ENCODE measurements at regions not wholly inside any gene's neighbourhood (a gene's known extent, or its start where the extent isn't known, plus 50 kb on each side); places are given as distances from the start of the nearest gene placed in this dataset.

- H3K4me3 ChIP-seq (ENCODE audit: control insufficient read depth in 2 of 3, extremely low read depth in 1 of 3, insufficient read depth in 2 of 3, low read depth in 1 of 3, low read length in 3 of 3): no peak overlapping the region
- FAIRE-seq (no peak), DNase-seq (ENCODE audit: low read depth, low spot score) (no peak)
- H3K9me1 ChIP-seq (ENCODE audit: control insufficient read depth, extremely low read depth, insufficient read depth, low read length): no peaks in the 10 kb centered on the region
- H3K79me2 ChIP-seq (ENCODE audit: control insufficient read depth, insufficient read depth, low read length): no peaks in the 10 kb centered on the region
- no peak overlapping the region for H3K4me2 ChIP-seq (ENCODE audit: control insufficient read depth, extremely low read depth, insufficient read depth, low read depth, low read length)
- TF ChIP-seq EZH2 (IDR thresholded peaks at IDR 0.05; ENCODE audit: low read length) (no peak), CTCF (optimal IDR thresholded peaks at IDR 0.05 in 1 of 3, IDR thresholded peaks at IDR 0.05 in 1 of 3, conservative IDR thresholded peaks at IDR 0.05 in 1 of 3; ENCODE audit: extremely low read depth in 1 of 3, insufficient read depth in 2 of 3, low read length in 3 of 3) (peak in 1 of 3 experiments; percentile 6)
- H3K9ac ChIP-seq (ENCODE audit: control insufficient read depth, extremely low read depth, insufficient read depth, low read length): no peak overlapping the region
- H3K36me3 ChIP-seq (ENCODE audit: control insufficient read depth in 2 of 2, extremely low read depth in 1 of 2, insufficient read depth in 2 of 2, low read length in 2 of 2): no peaks in the 10 kb centered on the region
- H2AFZ ChIP-seq (ENCODE audit: control insufficient read depth, low read length): no peak overlapping the region
- H3K27me3 ChIP-seq (ENCODE audit: control insufficient read depth, extremely low read depth, insufficient read depth, low read length): no peaks in the 10 kb centered on the region
- no peaks in the 10 kb centered on the region for H4K20me1 ChIP-seq (ENCODE audit: control insufficient read depth, extremely low read depth, insufficient read depth, low read length)
- peaks cover 10% of the 10 kb centered on the region for H3K9me3 ChIP-seq (ENCODE audit: control insufficient read depth, low read depth, low read length)
- H3K4me1 ChIP-seq (ENCODE audit: control insufficient read depth, extremely low read depth, insufficient read depth, low read length): no peaks in the 10 kb centered on the region
- dilution Hi-C loops (cut with MboI; ENCODE audit: extremely low pct_ligation_motif_present, low sequenced_read_pairs): no loop called here
- H3K27ac ChIP-seq (ENCODE audit: control insufficient read depth, insufficient read depth, low read length): no peak overlapping the region
Observed at GRCh38 chr16:5502467-5502869, 404.9 kb upstream of the EEF2KMT start.

- Histone ChIP-seq H3K4me3 (ENCODE audit: control insufficient read depth in 2 of 3, extremely low read depth in 1 of 3, insufficient read depth in 2 of 3, low read depth in 1 of 3, low read length in 3 of 3) (no peak overlapping the region), H3K27me3 (ENCODE audit: control insufficient read depth, extremely low read depth, insufficient read depth, low read length) (no peaks in the 10 kb centered on the region), H3K4me2 (ENCODE audit: control insufficient read depth, extremely low read depth, insufficient read depth, low read depth, low read length) (no peak overlapping the region), H4K20me1 (ENCODE audit: control insufficient read depth, extremely low read depth, insufficient read depth, low read length) (no peaks in the 10 kb centered on the region), H3K27ac (ENCODE audit: control insufficient read depth, insufficient read depth, low read length) (no peak overlapping the region), H3K9me3 (ENCODE audit: control insufficient read depth, low read depth, low read length) (peaks cover 8% of the 10 kb centered on the region), H3K4me1 (ENCODE audit: control insufficient read depth, extremely low read depth, insufficient read depth, low read length) (no peaks in the 10 kb centered on the region), H3K9me1 (ENCODE audit: control insufficient read depth, extremely low read depth, insufficient read depth, low read length) (no peaks in the 10 kb centered on the region), H3K9ac (ENCODE audit: control insufficient read depth, extremely low read depth, insufficient read depth, low read length) (no peak overlapping the region), H3K79me2 (ENCODE audit: control insufficient read depth, insufficient read depth, low read length) (no peaks in the 10 kb centered on the region), H3K36me3 (ENCODE audit: control insufficient read depth in 2 of 2, extremely low read depth in 1 of 2, insufficient read depth in 2 of 2, low read length in 2 of 2) (no peaks in the 10 kb centered on the region), H2AFZ (ENCODE audit: control insufficient read depth, low read length) (no peak overlapping the region)
- dilution Hi-C loops (cut with MboI; ENCODE audit: extremely low pct_ligation_motif_present, low sequenced_read_pairs): no loop called here
- DNase-seq (ENCODE audit: low read depth, low spot score): no peak
- TF ChIP-seq CTCF (optimal IDR thresholded peaks at IDR 0.05 in 1 of 3, IDR thresholded peaks at IDR 0.05 in 1 of 3, conservative IDR thresholded peaks at IDR 0.05 in 1 of 3; ENCODE audit: extremely low read depth in 1 of 3, insufficient read depth in 2 of 3, low read length in 3 of 3): no peak
- no peak for FAIRE-seq
Observed at GRCh38 chr16:5500526-5500925, 402.9 kb upstream of the EEF2KMT start.

All from keratinocyte (primary cell).